H54 (cell line): ENCODE measurements at regions not wholly inside any gene's neighbourhood (a gene's known extent, or its start where the extent isn't known, plus 50 kb on each side); places are given as distances from the start of the nearest gene placed in this dataset.
"Not testable (repeated sequence)": the region's sequence is repeated elsewhere in the genome, so short reads cannot be mapped to it uniquely, and the experiment has no call there.

ENCODE experiments used
- DNase-seq: peaks from one replicate; pipeline ENCODE4 v3.0.0; 2011; ENCODE audit warnings: low spot score, mixed read lengths; ENCODE audit not compliant: insufficient read length
- FAIRE-seq: peaks from 3 replicates; lab custom pipeline; 2011; peaks lifted over from hg19 to GRCh38; lab: Jason Lieb, UNC
- POLR2A ChIP-seq: IDR thresholded peaks from 2 replicates; pipeline ENCODE4 v1.6.1; 2011; ENCODE audit warnings: low read depth, mild to moderate bottlenecking, low read length

GRCh38 chr14:29354486-29354885 is 573.2 kb downstream of the PRKD1 start:
- no peak for DNase-seq

GRCh38 chr14:29355331-29355730 is 572.3 kb downstream of the PRKD1 start:
- TF ChIP-seq POLR2A: no peak
- FAIRE-seq (no peak), DNase-seq (no peak)

More at GRCh38 chr14:29354486-29354885, 573.2 kb downstream of the PRKD1 start:
- TF ChIP-seq POLR2A: no peak
- FAIRE-seq: no peak

- no peak for TF ChIP-seq POLR2A
- no peak for DNase-seq
- FAIRE-seq: no peak
Observed at GRCh38 chr14:29355846-29356245, 571.8 kb downstream of the PRKD1 start.

GRCh38 chr14:29360656-29361055 is 567.0 kb downstream of the PRKD1 start:
- FAIRE-seq (no peak), DNase-seq (no peak)
- no peak for TF ChIP-seq POLR2A

- DNase-seq: no peak
- FAIRE-seq: no peak
- TF ChIP-seq POLR2A: no peak
Observed at GRCh38 chr14:29370024-29370423, 557.6 kb downstream of the PRKD1 start.

GRCh38 chr14:29376237-29376636 is 551.4 kb downstream of the PRKD1 start:
- FAIRE-seq (no peak), DNase-seq (no peak)
- TF ChIP-seq POLR2A: no peak

- TF ChIP-seq POLR2A: no peak
- FAIRE-seq: no peak
- DNase-seq: no peak
Observed at GRCh38 chr14:29380826-29381225, 546.8 kb downstream of the PRKD1 start.

- no peak for FAIRE-seq
- DNase-seq: no peak
- no peak for TF ChIP-seq POLR2A
Observed at GRCh38 chr14:29388571-29388970, 539.1 kb downstream of the PRKD1 start.

GRCh38 chr14:29390081-29390832 is 537.4 kb downstream of the PRKD1 start:
- TF ChIP-seq POLR2A: no peak
- no peak for DNase-seq
- no peak for FAIRE-seq

- no peak for TF ChIP-seq POLR2A
- no peak for DNase-seq
- FAIRE-seq: no peak
Observed at GRCh38 chr14:29391231-29391630, 536.4 kb downstream of the PRKD1 start.

GRCh38 chr14:29391801-29392200 is 535.8 kb downstream of the PRKD1 start:
- no peak for TF ChIP-seq POLR2A
- no peak for DNase-seq
- no peak for FAIRE-seq

GRCh38 chr14:29392287-29392686 is 535.4 kb downstream of the PRKD1 start:
- FAIRE-seq: no peak
- no peak for TF ChIP-seq POLR2A

GRCh38 chr14:29403091-29403490 is 524.6 kb downstream of the PRKD1 start:
- FAIRE-seq: no peak
- TF ChIP-seq POLR2A: no peak

More at GRCh38 chr14:29392287-29392686, 535.4 kb downstream of the PRKD1 start:
- no peak for DNase-seq

GRCh38 chr14:29410581-29410980 is 517.1 kb downstream of the PRKD1 start:
- no peak for TF ChIP-seq POLR2A
- FAIRE-seq (no peak), DNase-seq (no peak)

More at GRCh38 chr14:29403091-29403490, 524.6 kb downstream of the PRKD1 start:
- DNase-seq: no peak

GRCh38 chr14:29414931-29415330 is 512.7 kb downstream of the PRKD1 start:
- not testable (repeated sequence) for DNase-seq, FAIRE-seq
